Fibroblast of pulmonary artery (primary cell): ENCODE measurements at regions not wholly inside any gene's neighbourhood (a gene's known extent, or its start where the extent isn't known, plus 50 kb on each side); places are given as distances from the start of the nearest gene placed in this dataset.

Experiments used
- DNase-seq: peaks from one replicate; pipeline ENCODE4 v3.0.0-alpha.2; 2010; ENCODE audit warnings: low read depth
- H3K4me3 ChIP-seq: replicated peaks from 2 replicates; pipeline ENCODE4 v1.5.1; 2011; ENCODE audit warnings: low read depth, mild to moderate bottlenecking, control low read depth, low read length, moderate library complexity
- TF ChIP-seq, protein P1 (sequence below): IDR thresholded peaks from 2 replicates; pipeline ENCODE4 v1.5.1; 2011; ENCODE audit warnings: mild to moderate bottlenecking, control low read depth, low read length, inconsistent platforms; ENCODE audit errors: missing control alignments

DNA sequence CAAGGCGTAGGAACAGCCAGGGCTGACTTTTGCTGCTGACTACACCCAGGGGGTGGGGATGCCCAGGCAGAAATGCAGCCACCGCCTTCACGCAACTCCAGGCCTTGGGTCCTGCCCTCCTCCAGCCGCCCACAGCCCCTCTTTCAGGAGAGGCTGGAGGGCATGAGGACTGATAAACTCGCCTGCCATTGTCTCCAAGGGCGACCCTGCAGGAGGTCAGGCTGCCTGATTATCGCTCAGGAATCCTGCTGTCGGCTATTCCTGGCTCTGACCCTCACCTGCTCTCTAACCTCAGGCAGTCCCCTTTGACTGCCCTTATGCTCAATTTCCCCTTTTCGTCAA is 62.0 kb upstream of the HDDC2 start:
- H3K4me3 ChIP-seq: peak overlapping the region; percentile 46
- TF ChIP-seq, protein P1, sequence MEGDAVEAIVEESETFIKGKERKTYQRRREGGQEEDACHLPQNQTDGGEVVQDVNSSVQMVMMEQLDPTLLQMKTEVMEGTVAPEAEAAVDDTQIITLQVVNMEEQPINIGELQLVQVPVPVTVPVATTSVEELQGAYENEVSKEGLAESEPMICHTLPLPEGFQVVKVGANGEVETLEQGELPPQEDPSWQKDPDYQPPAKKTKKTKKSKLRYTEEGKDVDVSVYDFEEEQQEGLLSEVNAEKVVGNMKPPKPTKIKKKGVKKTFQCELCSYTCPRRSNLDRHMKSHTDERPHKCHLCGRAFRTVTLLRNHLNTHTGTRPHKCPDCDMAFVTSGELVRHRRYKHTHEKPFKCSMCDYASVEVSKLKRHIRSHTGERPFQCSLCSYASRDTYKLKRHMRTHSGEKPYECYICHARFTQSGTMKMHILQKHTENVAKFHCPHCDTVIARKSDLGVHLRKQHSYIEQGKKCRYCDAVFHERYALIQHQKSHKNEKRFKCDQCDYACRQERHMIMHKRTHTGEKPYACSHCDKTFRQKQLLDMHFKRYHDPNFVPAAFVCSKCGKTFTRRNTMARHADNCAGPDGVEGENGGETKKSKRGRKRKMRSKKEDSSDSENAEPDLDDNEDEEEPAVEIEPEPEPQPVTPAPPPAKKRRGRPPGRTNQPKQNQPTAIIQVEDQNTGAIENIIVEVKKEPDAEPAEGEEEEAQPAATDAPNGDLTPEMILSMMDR: no peak
- no peak for DNase-seq

DNA sequence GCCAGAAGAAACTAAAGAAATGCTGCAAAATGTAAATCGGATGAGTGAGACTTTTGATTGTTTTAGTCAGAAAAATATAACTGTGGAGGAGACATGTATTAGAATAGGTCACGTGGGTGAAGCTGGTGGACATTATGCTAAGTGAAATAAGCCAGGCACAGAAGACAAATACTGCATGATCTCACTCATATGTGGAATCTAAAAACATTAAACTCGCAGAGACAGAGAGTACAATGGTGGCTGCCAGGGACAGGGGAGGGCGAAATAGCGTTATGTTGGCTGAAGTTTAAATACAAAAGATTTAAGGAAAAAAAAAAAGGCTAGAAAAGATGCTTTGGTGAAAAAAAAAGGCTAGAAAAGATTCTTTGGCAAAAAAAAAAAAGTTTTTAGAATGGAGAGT is 63.5 kb upstream of the HDDC2 start:
- no peak overlapping the region for H3K4me3 ChIP-seq
- TF ChIP-seq, protein P1: no peak
- no peak for DNase-seq

DNA sequence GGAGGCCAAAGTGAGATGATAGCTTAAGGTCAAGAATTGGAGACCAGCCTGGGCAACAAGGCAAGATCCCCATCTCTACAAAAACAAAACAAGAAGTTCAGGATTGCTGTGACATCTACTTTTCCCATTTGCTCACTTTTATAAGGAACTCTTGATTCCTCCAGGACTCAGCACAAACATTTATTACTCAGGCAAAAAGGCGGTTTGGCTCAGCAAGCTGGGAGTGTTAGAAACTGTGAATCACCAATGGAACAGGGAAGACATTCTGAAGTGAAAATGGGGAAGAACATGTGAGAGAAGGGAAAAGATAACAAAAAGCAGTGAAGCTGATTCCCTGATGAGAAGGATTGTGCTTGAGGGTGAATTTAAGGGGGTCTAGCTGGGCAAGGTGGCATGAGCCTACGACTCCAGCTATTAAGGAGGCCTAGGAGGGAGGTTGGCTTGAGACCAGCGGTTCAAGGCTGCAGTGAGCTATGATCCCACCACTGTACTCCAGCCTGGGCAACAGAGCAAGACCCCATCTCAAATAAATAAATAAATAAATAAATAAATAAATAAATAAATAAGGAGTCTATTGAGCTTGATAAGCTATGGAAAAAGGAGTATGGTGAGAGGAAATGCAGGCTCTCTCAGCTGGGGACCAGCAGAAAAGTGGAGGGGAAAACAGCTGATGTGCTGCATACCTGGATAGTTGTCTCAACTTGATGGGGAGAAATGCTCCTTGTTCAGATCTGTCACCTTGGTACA is 65.4 kb upstream of the HDDC2 start:
- TF ChIP-seq, protein P1: no peak
- DNase-seq: no peak
- H3K4me3 ChIP-seq: no peak overlapping the region

DNA sequence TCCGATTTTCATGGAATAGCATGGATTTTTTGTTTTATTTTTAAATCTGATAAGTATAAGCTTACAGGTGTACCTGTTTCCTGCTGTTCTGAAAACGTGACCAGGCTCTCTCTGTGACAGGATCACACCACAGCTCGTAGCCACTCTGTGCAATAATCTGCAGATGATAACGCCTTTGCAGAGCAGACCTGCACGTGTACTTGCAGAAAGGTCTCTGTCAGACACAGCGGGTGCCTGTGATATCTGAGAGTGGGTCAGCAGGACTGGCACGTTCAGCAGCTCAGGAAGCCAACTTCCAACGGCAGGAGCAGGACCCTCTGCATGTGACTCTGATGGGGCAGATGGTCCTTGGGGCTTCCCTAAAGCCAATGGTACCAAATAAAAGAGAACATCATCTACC is 68.6 kb upstream of the HDDC2 start:
- TF ChIP-seq, protein P1: no peak
- DNase-seq: no peak
- no peak overlapping the region for H3K4me3 ChIP-seq

DNA sequence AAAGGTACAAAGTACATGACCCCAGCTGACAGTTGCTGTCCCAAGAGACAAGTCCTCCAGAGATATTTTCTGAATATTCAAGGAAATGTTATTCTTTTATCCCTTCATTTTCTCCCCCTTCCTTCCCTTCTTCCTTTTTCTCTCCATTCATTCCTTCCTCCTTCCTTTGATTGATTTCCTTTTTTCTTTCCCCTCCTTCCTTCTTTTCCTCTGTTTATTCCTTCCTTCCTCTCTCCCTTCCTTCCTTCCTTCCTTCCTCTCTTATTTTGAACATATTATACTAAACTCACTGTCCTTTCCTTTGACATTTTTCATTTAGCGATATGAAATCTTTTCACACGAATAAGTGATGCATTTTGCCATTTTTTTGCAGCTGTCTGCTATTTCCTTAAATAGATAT is 73.2 kb upstream of the HDDC2 start:
- TF ChIP-seq, protein P1: no peak
- no peak for DNase-seq
- no peak overlapping the region for H3K4me3 ChIP-seq

GRCh38 chr6:125375821-125376220 is 74.1 kb upstream of the HDDC2 start:
- TF ChIP-seq, protein P1: no peak
- peak; percentile 27 for DNase-seq

DNA sequence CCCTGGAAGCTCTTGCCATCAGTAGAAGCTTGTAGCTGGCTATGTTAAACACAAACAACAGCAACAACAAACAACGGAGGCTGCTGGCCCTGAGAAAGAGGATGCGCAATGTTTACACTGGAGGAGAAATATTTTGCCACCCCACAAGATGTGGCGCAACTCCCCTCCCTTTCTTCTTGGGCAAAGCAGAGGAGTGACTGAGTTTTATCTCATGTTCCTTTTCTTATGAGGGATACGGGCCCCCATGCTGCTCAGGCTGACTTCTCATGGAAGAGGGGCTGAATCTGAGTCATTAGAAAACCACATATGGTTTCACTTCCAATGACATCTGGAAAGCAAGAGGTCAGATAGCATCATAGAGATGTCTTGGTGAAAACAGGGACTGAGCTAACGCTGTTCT is 75.9 kb upstream of the HDDC2 start:
- DNase-seq: peak; percentile 67
- H3K4me3 ChIP-seq: no peak overlapping the region
- TF ChIP-seq, protein P1: no peak

More at GRCh38 chr6:125375821-125376220, 74.1 kb upstream of the HDDC2 start:
- no peak overlapping the region for H3K4me3 ChIP-seq
